Upper lobe of right lung (tissue), 1 donor: ENCODE measurements at regions not wholly inside any gene's neighbourhood (a gene's known extent, or its start where the extent isn't known, plus 50 kb on each side); places are given as distances from the start of the nearest gene placed in this dataset.

Experiments used
- ATAC-seq: fragments of 200-7000 bp; cut with Tn5 transposase; one replicate; pipeline ENCODE4 v1.9.1; 2020; ENCODE audit warnings: mild to moderate bottlenecking, moderate library complexity
- DNase-seq: peaks from one replicate; pipeline ENCODE4 v3.0.0-alpha.2; 2020
- H3K27ac ChIP-seq: fragments of 200-600 bp; one replicate; pipeline ENCODE4 v1.8.0; 2022
- H3K27me3 ChIP-seq: fragments of 200-600 bp; one replicate; pipeline ENCODE4 v1.8.0; 2022; ENCODE audit warnings: mild to moderate bottlenecking
- H3K36me3 ChIP-seq: fragments of 200-600 bp; one replicate; pipeline ENCODE4 v1.8.0; 2022
- H3K4me1 ChIP-seq: fragments of 200-600 bp; one replicate; pipeline ENCODE4 v1.8.0; 2022
- H3K4me3 ChIP-seq: fragments of 200-600 bp; one replicate; pipeline ENCODE4 v1.8.0; 2022; ENCODE audit warnings: mild to moderate bottlenecking
- H3K9me3 ChIP-seq: fragments of 200-600 bp; one replicate; pipeline ENCODE4 v1.8.0; 2022
- CTCF ChIP-seq: fragments of 200-600 bp; IDR thresholded peaks from one replicate; pipeline ENCODE4 v1.8.0; 2022; ENCODE audit warnings: antibody characterized with exemption
- intact Hi-C: fragments of 100-400 bp; cut with DNase I; formaldehyde crosslinking; loops from one replicate; pipeline ENCODE4 v1.11.0; 2022
- donor health status: DM: no; HTN: yes; CAD: no; lungs with severe emphysema.

- no peak for TF ChIP-seq CTCF
- Histone ChIP-seq H3K9me3 (no peaks in the 10 kb centered on the region), H3K27me3 (no peaks in the 10 kb centered on the region), H3K4me3 (no peak overlapping the region), H3K36me3 (no peaks in the 10 kb centered on the region), H3K4me1 (no peaks in the 10 kb centered on the region), H3K27ac (no peak overlapping the region)
- ATAC-seq (no peak), DNase-seq (no peak)
- intact Hi-C loops: no loop called here
Measured at GRCh38 chr11:109564241-109564640, 142.3 kb downstream of the C11orf87 start.

- Histone ChIP-seq H3K4me3 (no peak overlapping the region), H3K36me3 (no peaks in the 10 kb centered on the region), H3K9me3 (no peaks in the 10 kb centered on the region), H3K4me1 (no peaks in the 10 kb centered on the region), H3K27me3 (no peaks in the 10 kb centered on the region), H3K27ac (no peak overlapping the region)
- intact Hi-C loops: no loop called here
- ATAC-seq: no peak
- TF ChIP-seq CTCF: no peak
- no peak for DNase-seq
Measured at GRCh38 chr11:109582470-109582869, 160.5 kb downstream of the C11orf87 start.

GRCh38 chr11:109584001-109584972, 162.3 kb downstream of the C11orf87 start:
- Histone ChIP-seq H3K27me3 (no peaks in the 10 kb centered on the region), H3K9me3 (no peaks in the 10 kb centered on the region), H3K36me3 (no peaks in the 10 kb centered on the region), H3K4me3 (no peak overlapping the region), H3K4me1 (no peaks in the 10 kb centered on the region), H3K27ac (no peak overlapping the region)
- ATAC-seq: no peak
- intact Hi-C loops: no loop called here
- TF ChIP-seq CTCF: no peak
- DNase-seq: no peak

GRCh38 chr11:109586789-109587188, 164.8 kb downstream of the C11orf87 start:
- Histone ChIP-seq H3K27me3 (no peaks in the 10 kb centered on the region), H3K9me3 (no peaks in the 10 kb centered on the region), H3K4me1 (no peaks in the 10 kb centered on the region), H3K36me3 (no peaks in the 10 kb centered on the region), H3K27ac (no peak overlapping the region), H3K4me3 (no peak overlapping the region)
- no peak for TF ChIP-seq CTCF
- intact Hi-C loops: no loop called here
- ATAC-seq: no peak
- DNase-seq: no peak

- no peaks in the 10 kb centered on the region for H3K4me1 ChIP-seq
Measured at GRCh38 chr11:109590782-109591181, 168.8 kb downstream of the C11orf87 start.

More at GRCh38 chr11:109590782-109591181, 168.8 kb downstream of the C11orf87 start:
- TF ChIP-seq CTCF: no peak
- H3K9me3 ChIP-seq: no peaks in the 10 kb centered on the region
- DNase-seq (no peak), ATAC-seq (no peak)
- H3K4me3 ChIP-seq: no peak overlapping the region
- no peaks in the 10 kb centered on the region for H3K36me3 ChIP-seq
- no peaks in the 10 kb centered on the region for H3K27me3 ChIP-seq
- intact Hi-C loops: no loop called here
- H3K27ac ChIP-seq: no peak overlapping the region
